GM18505 (cell line): ENCODE measurements at regions not wholly inside any gene's neighbourhood (a gene's known extent, or its start where the extent isn't known, plus 50 kb on each side); places are given as distances from the start of the nearest gene placed in this dataset.

Source experiments
- ATAC-seq: cut with Tn5 transposase; IDR thresholded peaks from one replicate; pipeline ENCODE4 v1.9.1; 2021; ENCODE audit not compliant: unreplicated experiment
- POLR2A ChIP-seq: IDR thresholded peaks from 4 replicates; pipeline ENCODE4 v1.6.1; 2011; ENCODE audit warnings: borderline replicate concordance; ENCODE audit not compliant: insufficient read depth, insufficient read length; ENCODE audit errors: extremely low read depth

- TF ChIP-seq POLR2A = no peak
- peak; percentile 76 for ATAC-seq
Observed at GRCh38 chr2:64819774-64820688, 166.3 kb upstream of the SERTAD2 start.

- TF ChIP-seq POLR2A = no peak
- ATAC-seq = no peak
Observed at GRCh38 chr2:64820901-64821300, 167.2 kb upstream of the SERTAD2 start.

GRCh38 chr2:64823794-64824193, 165.4 kb upstream of the SLC1A4 start:
- no peak for ATAC-seq
- TF ChIP-seq POLR2A = no peak

- ATAC-seq = no peak
- no peak for TF ChIP-seq POLR2A
Observed at GRCh38 chr2:64825831-64826491, 163.2 kb upstream of the SLC1A4 start.

GRCh38 chr2:64826703-64827102, 162.5 kb upstream of the SLC1A4 start:
- TF ChIP-seq POLR2A = no peak
- ATAC-seq = no peak

- no peak for ATAC-seq
- TF ChIP-seq POLR2A = no peak
Observed at GRCh38 chr2:64828261-64828660, 160.9 kb upstream of the SLC1A4 start.

- no peak for ATAC-seq
- no peak for TF ChIP-seq POLR2A
Observed at GRCh38 chr2:64829525-64829924, 159.7 kb upstream of the SLC1A4 start.

- peak; percentile 87 for ATAC-seq
- peak; percentile 54 for TF ChIP-seq POLR2A
Observed at GRCh38 chr2:64831134-64831976, 157.8 kb upstream of the SLC1A4 start.

- no peak for ATAC-seq
- TF ChIP-seq POLR2A = no peak
Observed at GRCh38 chr2:64831977-64832328, 157.2 kb upstream of the SLC1A4 start.

GRCh38 chr2:64832936-64833335, 156.3 kb upstream of the SLC1A4 start:
- TF ChIP-seq POLR2A = no peak
- no peak for ATAC-seq

- no peak for ATAC-seq
- TF ChIP-seq POLR2A = no peak
Observed at GRCh38 chr2:64836566-64836965, 152.6 kb upstream of the SLC1A4 start.

- ATAC-seq = no peak
- no peak for TF ChIP-seq POLR2A
Observed at GRCh38 chr2:64837116-64837731, 152.0 kb upstream of the SLC1A4 start.
